ENCODE measurements at regions not wholly inside any gene's neighbourhood (a gene's known extent, or its start where the extent isn't known, plus 50 kb on each side); places are given as distances from the start of the nearest gene placed in this dataset.

DNA sequence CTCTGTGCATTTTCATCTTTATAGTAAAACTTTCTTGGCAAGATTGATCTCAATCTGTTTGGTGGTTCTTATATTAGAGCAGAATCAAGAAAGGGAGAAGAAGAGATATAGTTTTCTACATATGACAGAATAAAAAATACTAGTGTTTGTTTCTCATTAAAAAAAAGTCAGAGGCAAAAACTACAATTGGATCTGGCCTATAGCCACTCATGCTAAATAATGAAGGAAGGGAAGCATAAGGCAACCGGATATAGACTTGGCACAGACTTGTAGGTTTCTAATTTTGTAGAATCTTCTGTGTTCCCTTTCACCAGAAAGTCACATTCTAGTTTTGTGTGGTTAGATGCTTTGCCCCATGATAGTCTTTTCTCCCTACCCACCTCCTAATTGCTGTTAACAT is 306.2 kb downstream of the PIK3R1 start:
- no peak for TF ChIP-seq ZNF8 (CRISPR knock-in tag; IDR thresholded peaks at IDR 0.05)
- no peak for TF ChIP-seq ARNTL (CRISPR knock-in tag; IDR thresholded peaks at IDR 0.05; ENCODE audit: borderline replicate concordance, low read depth)
- TF ChIP-seq CSDC2 (CRISPR knock-in tag; IDR thresholded peaks at IDR 0.05): no peak
- no peak for TF ChIP-seq ESRRG (CRISPR knock-in tag; IDR thresholded peaks at IDR 0.05)
- TF ChIP-seq ZNF70 (CRISPR knock-in tag; IDR thresholded peaks at IDR 0.05): no peak
- no peak for TF ChIP-seq PPARA (CRISPR knock-in tag; IDR thresholded peaks at IDR 0.05; ENCODE audit: borderline replicate concordance)
- TF ChIP-seq, protein P1, sequence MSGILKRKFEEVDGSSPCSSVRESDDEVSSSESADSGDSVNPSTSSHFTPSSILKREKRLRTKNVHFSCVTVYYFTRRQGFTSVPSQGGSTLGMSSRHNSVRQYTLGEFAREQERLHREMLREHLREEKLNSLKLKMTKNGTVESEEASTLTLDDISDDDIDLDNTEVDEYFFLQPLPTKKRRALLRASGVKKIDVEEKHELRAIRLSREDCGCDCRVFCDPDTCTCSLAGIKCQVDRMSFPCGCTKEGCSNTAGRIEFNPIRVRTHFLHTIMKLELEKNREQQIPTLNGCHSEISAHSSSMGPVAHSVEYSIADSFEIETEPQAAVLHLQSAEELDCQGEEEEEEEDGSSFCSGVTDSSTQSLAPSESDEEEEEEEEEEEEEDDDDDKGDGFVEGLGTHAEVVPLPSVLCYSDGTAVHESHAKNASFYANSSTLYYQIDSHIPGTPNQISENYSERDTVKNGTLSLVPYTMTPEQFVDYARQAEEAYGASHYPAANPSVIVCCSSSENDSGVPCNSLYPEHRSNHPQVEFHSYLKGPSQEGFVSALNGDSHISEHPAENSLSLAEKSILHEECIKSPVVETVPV (CRISPR knock-in tag; IDR thresholded peaks at IDR 0.05): no peak
- TF ChIP-seq SNAI2 (CRISPR knock-in tag; IDR thresholded peaks at IDR 0.05): no peak
- no peak for TF ChIP-seq TOX (CRISPR knock-in tag; IDR thresholded peaks at IDR 0.05; ENCODE audit: borderline replicate concordance)
- TF ChIP-seq ZC3H10 (CRISPR knock-in tag; IDR thresholded peaks at IDR 0.05): no peak
- TF ChIP-seq GLIS3 (CRISPR knock-in tag; IDR thresholded peaks at IDR 0.05): no peak
- no peak for TF ChIP-seq BACH2 (CRISPR knock-in tag; IDR thresholded peaks at IDR 0.05; ENCODE audit: borderline replicate concordance)
- TF ChIP-seq OSR1 (CRISPR knock-in tag; IDR thresholded peaks at IDR 0.05): no peak
- TF ChIP-seq ISL1 (CRISPR knock-in tag; IDR thresholded peaks at IDR 0.05): no peak
- TF ChIP-seq, protein P2, sequence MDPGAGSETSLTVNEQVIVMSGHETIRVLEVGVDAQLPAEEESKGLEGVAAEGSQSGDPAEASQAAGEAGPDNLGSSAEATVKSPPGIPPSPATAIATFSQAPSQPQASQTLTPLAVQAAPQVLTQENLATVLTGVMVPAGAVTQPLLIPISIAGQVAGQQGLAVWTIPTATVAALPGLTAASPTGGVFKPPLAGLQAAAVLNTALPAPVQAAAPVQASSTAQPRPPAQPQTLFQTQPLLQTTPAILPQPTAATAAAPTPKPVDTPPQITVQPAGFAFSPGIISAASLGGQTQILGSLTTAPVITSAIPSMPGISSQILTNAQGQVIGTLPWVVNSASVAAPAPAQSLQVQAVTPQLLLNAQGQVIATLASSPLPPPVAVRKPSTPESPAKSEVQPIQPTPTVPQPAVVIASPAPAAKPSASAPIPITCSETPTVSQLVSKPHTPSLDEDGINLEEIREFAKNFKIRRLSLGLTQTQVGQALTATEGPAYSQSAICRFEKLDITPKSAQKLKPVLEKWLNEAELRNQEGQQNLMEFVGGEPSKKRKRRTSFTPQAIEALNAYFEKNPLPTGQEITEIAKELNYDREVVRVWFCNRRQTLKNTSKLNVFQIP (CRISPR knock-in tag; IDR thresholded peaks at IDR 0.05; ENCODE audit: borderline replicate concordance, low read depth): no peak
- TF ChIP-seq, protein P3, sequence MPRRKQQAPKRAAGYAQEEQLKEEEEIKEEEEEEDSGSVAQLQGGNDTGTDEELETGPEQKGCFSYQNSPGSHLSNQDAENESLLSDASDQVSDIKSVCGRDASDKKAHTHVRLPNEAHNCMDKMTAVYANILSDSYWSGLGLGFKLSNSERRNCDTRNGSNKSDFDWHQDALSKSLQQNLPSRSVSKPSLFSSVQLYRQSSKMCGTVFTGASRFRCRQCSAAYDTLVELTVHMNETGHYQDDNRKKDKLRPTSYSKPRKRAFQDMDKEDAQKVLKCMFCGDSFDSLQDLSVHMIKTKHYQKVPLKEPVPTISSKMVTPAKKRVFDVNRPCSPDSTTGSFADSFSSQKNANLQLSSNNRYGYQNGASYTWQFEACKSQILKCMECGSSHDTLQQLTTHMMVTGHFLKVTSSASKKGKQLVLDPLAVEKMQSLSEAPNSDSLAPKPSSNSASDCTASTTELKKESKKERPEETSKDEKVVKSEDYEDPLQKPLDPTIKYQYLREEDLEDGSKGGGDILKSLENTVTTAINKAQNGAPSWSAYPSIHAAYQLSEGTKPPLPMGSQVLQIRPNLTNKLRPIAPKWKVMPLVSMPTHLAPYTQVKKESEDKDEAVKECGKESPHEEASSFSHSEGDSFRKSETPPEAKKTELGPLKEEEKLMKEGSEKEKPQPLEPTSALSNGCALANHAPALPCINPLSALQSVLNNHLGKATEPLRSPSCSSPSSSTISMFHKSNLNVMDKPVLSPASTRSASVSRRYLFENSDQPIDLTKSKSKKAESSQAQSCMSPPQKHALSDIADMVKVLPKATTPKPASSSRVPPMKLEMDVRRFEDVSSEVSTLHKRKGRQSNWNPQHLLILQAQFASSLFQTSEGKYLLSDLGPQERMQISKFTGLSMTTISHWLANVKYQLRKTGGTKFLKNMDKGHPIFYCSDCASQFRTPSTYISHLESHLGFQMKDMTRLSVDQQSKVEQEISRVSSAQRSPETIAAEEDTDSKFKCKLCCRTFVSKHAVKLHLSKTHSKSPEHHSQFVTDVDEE (CRISPR knock-in tag; IDR thresholded peaks at IDR 0.05): no peak
- no peak for TF ChIP-seq ZNF565 (CRISPR knock-in tag; conservative IDR thresholded peaks at IDR 0.05; ENCODE audit: low read depth)
- no peak for ATAC-seq

DNA sequence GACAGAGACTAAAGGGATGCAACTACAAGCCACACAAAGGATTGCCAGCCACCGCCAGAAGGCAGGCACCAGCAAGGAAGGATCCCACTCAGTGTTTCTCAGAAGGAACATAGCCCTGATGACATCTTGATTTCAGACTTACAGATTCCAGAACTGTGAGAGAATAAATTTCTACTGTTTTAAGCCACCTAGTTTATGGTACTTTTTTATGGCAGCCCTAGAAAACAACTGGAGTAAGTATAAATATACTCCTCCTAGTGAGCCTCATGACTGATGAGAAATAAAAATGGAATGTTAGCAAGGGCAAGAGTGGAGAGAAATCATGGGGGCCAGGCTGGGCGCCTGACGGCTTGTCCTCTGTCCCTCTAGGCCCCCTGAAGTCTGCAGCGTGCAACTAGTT is 307.3 kb downstream of the PIK3R1 start:
- TF ChIP-seq ZNF565 (CRISPR knock-in tag; conservative IDR thresholded peaks at IDR 0.05; ENCODE audit: low read depth): no peak
- no peak for TF ChIP-seq ARNTL (CRISPR knock-in tag; IDR thresholded peaks at IDR 0.05; ENCODE audit: borderline replicate concordance, low read depth)
- TF ChIP-seq, protein P3 (CRISPR knock-in tag; IDR thresholded peaks at IDR 0.05): no peak
- TF ChIP-seq, protein P4, sequence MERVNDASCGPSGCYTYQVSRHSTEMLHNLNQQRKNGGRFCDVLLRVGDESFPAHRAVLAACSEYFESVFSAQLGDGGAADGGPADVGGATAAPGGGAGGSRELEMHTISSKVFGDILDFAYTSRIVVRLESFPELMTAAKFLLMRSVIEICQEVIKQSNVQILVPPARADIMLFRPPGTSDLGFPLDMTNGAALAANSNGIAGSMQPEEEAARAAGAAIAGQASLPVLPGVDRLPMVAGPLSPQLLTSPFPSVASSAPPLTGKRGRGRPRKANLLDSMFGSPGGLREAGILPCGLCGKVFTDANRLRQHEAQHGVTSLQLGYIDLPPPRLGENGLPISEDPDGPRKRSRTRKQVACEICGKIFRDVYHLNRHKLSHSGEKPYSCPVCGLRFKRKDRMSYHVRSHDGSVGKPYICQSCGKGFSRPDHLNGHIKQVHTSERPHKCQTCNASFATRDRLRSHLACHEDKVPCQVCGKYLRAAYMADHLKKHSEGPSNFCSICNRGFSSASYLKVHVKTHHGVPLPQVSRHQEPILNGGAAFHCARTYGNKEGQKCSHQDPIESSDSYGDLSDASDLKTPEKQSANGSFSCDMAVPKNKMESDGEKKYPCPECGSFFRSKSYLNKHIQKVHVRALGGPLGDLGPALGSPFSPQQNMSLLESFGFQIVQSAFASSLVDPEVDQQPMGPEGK (CRISPR knock-in tag; IDR thresholded peaks at IDR 0.05; ENCODE audit: borderline replicate concordance): no peak
- TF ChIP-seq ZFP3 (CRISPR knock-in tag; IDR thresholded peaks at IDR 0.05): no peak
- TF ChIP-seq, protein P2 (CRISPR knock-in tag; IDR thresholded peaks at IDR 0.05; ENCODE audit: borderline replicate concordance, low read depth): no peak
- TF ChIP-seq ZFP30 (CRISPR knock-in tag; IDR thresholded peaks at IDR 0.05): no peak
- TF ChIP-seq CSDC2 (CRISPR knock-in tag; IDR thresholded peaks at IDR 0.05): no peak
- TF ChIP-seq RARB (CRISPR knock-in tag; IDR thresholded peaks at IDR 0.05): no peak
- no peak for TF ChIP-seq GLIS3 (CRISPR knock-in tag; IDR thresholded peaks at IDR 0.05)
- TF ChIP-seq PPARA (CRISPR knock-in tag; IDR thresholded peaks at IDR 0.05; ENCODE audit: borderline replicate concordance): no peak
- TF ChIP-seq, protein P5, sequence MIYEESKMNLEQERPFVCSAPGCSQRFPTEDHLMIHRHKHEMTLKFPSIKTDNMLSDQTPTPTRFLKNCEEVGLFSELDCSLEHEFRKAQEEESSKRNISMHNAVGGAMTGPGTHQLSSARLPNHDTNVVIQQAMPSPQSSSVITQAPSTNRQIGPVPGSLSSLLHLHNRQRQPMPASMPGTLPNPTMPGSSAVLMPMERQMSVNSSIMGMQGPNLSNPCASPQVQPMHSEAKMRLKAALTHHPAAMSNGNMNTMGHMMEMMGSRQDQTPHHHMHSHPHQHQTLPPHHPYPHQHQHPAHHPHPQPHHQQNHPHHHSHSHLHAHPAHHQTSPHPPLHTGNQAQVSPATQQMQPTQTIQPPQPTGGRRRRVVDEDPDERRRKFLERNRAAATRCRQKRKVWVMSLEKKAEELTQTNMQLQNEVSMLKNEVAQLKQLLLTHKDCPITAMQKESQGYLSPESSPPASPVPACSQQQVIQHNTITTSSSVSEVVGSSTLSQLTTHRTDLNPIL (CRISPR knock-in tag; IDR thresholded peaks at IDR 0.05; ENCODE audit: low read depth): no peak
- TF ChIP-seq ESRRG (CRISPR knock-in tag; IDR thresholded peaks at IDR 0.05): no peak
- TF ChIP-seq TCF4 (CRISPR knock-in tag; IDR thresholded peaks at IDR 0.05; ENCODE audit: borderline replicate concordance): no peak
- TF ChIP-seq TOX (CRISPR knock-in tag; IDR thresholded peaks at IDR 0.05; ENCODE audit: borderline replicate concordance): no peak
- TF ChIP-seq SNAI2 (CRISPR knock-in tag; IDR thresholded peaks at IDR 0.05): no peak
- no peak for ATAC-seq

Measured in SK-N-SH treated with all-trans-retinoic acid at 6 μM for 48 hours (cell line).